ENCODE measurements at regions not wholly inside any gene's neighbourhood (a gene's known extent, or its start where the extent isn't known, plus 50 kb on each side); places are given as distances from the start of the nearest gene placed in this dataset.
"Not testable (repeated sequence)": the region's sequence is repeated elsewhere in the genome, so short reads cannot be mapped to it uniquely, and the experiment has no call there.

- Histone ChIP-seq H3K79me2 (ENCODE audit: insufficient read depth, low read depth, low read length) (no peaks in the 10 kb centered on the region), H4K20me1 (ENCODE audit: insufficient read depth, low read length) (no peaks in the 10 kb centered on the region), H3K36me3 (ENCODE audit: insufficient read depth, low read length) (no peaks in the 10 kb centered on the region), H3K4me1 (ENCODE audit: insufficient read depth, low read length, poor library complexity, severe bottlenecking) (no peaks in the 10 kb centered on the region), H3K9me3 (ENCODE audit: low read length) (no peaks in the 10 kb centered on the region), H3K4me2 (ENCODE audit: low read length) (no peak overlapping the region), H2AFZ (ENCODE audit: low read length) (no peak overlapping the region), H3K4me3 (ENCODE audit: low read depth, low read length, poor library complexity, severe bottlenecking) (no peak overlapping the region), H3K27ac (ENCODE audit: low read depth, low read length, poor library complexity, severe bottlenecking) (no peak overlapping the region), H3K9me2 (ENCODE audit: insufficient read depth, low read length) (no peaks in the 10 kb centered on the region)
- no TSS peak for BruUV-seq (replicated peaks)
- ChIA-PET CTCF (ENCODE audit: unreplicated experiment) (no interaction called here), POLR2A (no interaction called here)
- no peak for DNase-seq (ENCODE audit: low spot score)
- intact Hi-C loops (cut with micrococcal nuclease; ENCODE audit: unreplicated experiment): no loop called here
- TF ChIP-seq EZH2phosphoT487 (IDR thresholded peaks at IDR 0.05; ENCODE audit: borderline replicate concordance, low read depth, low read length): no peak
Observed at GRCh38 chr5:89307972-89308371, 425.0 kb upstream of the MEF2C start.

- DNase-seq (ENCODE audit: low spot score); H3K36me3 ChIP-seq (ENCODE audit: insufficient read depth, low read length); H3K4me3 ChIP-seq (ENCODE audit: low read depth, low read length, poor library complexity, severe bottlenecking); CTCF ChIA-PET (ENCODE audit: unreplicated experiment); H3K79me2 ChIP-seq (ENCODE audit: insufficient read depth, low read depth, low read length); intact Hi-C loops (cut with micrococcal nuclease; ENCODE audit: unreplicated experiment); H3K27ac ChIP-seq (ENCODE audit: low read depth, low read length, poor library complexity, severe bottlenecking); H3K9me2 ChIP-seq (ENCODE audit: insufficient read depth, low read length); H3K9me3 ChIP-seq (ENCODE audit: low read length); BruUV-seq (replicated peaks); H3K4me2 ChIP-seq (ENCODE audit: low read length); H2AFZ ChIP-seq (ENCODE audit: low read length); H3K4me1 ChIP-seq (ENCODE audit: insufficient read depth, low read length, poor library complexity, severe bottlenecking); POLR2A ChIA-PET; H4K20me1 ChIP-seq (ENCODE audit: insufficient read depth, low read length): not testable (repeated sequence)
Observed at GRCh38 chr5:89307141-89307540, 424.2 kb upstream of the MEF2C start.

GRCh38 chr5:89303033-89303480, 420.1 kb upstream of the MEF2C start:
- no peaks in the 10 kb centered on the region for H3K9me2 ChIP-seq (ENCODE audit: insufficient read depth, low read length)
- no peak overlapping the region for H3K4me2 ChIP-seq (ENCODE audit: low read length)
- no TSS peak for BruUV-seq (replicated peaks)
- no peak overlapping the region for H2AFZ ChIP-seq (ENCODE audit: low read length)
- H3K36me3 ChIP-seq (ENCODE audit: insufficient read depth, low read length): no peaks in the 10 kb centered on the region
- H4K20me1 ChIP-seq (ENCODE audit: insufficient read depth, low read length): no peaks in the 10 kb centered on the region
- H3K27ac ChIP-seq (ENCODE audit: low read depth, low read length, poor library complexity, severe bottlenecking): no peak overlapping the region
- TF ChIP-seq EZH2phosphoT487 (IDR thresholded peaks at IDR 0.05; ENCODE audit: borderline replicate concordance, low read depth, low read length): no peak
- TF ChIP-seq CTCF (conservative IDR thresholded peaks at IDR 0.05; ENCODE audit: low read length): no peak
- no peak for DNase-seq (ENCODE audit: low spot score)
- no peaks in the 10 kb centered on the region for H3K79me2 ChIP-seq (ENCODE audit: insufficient read depth, low read depth, low read length)
- no peaks in the 10 kb centered on the region for H3K9me3 ChIP-seq (ENCODE audit: low read length)
- POLR2A ChIA-PET: interaction anchor here (1.5 kb wide), 1 partner anchor 12 kb away, joined by 3 read pairs; no protein-coding TSS in a partner anchor
- CTCF ChIA-PET (ENCODE audit: unreplicated experiment): no interaction called here
- H3K4me3 ChIP-seq (ENCODE audit: low read depth, low read length, poor library complexity, severe bottlenecking): no peak overlapping the region
- intact Hi-C loops (cut with micrococcal nuclease; ENCODE audit: unreplicated experiment): no loop called here
- H3K4me1 ChIP-seq (ENCODE audit: insufficient read depth, low read length, poor library complexity, severe bottlenecking): no peaks in the 10 kb centered on the region

Measured in OCI-LY7 (cell line).